ENCODE measurements at regions not wholly inside any gene's neighbourhood (a gene's known extent, or its start where the extent isn't known, plus 50 kb on each side); places are given as distances from the start of the nearest gene placed in this dataset.

DNA sequence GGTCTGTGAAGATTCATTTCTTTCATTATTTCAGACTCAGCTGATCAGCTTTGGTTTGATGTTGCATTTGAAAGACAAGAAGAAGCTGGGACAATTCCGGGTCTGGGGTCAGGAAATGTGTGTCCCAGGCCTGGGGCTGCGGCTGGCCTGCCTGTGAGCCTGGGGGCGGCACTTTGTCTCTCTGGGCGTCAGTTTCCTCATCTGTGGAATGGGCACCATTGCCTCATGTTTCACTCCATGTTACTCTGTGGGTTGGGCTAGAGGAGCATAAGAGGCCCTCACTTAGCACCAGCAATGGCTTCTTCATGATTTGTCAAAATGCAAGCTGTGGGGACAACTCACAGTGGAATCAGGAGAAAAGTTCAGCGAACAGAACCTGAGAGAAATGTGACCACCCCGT, 570.1 kb downstream of the VRK1 start:
- DNase-seq: no peak

DNA sequence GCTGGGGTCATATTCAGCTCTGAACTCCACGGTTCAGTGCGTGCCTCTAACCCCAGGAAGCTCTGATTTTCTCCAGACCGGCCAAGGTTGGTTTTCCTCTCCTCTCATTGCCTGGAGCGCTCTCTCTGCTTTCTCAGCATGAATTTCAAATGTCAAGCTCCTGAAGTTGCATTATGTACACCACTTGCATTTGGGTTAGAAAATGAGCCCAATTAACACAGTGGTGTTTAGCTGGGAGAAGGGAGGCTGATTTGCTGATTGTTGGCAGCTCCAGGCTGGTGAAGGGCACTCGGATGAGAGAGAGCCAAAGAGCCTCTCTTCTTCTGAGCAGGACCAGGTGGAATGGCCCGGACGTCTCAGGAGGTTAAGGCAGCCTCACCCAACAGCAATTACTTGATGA, 570.9 kb downstream of the VRK1 start:
- no peak for DNase-seq

DNA sequence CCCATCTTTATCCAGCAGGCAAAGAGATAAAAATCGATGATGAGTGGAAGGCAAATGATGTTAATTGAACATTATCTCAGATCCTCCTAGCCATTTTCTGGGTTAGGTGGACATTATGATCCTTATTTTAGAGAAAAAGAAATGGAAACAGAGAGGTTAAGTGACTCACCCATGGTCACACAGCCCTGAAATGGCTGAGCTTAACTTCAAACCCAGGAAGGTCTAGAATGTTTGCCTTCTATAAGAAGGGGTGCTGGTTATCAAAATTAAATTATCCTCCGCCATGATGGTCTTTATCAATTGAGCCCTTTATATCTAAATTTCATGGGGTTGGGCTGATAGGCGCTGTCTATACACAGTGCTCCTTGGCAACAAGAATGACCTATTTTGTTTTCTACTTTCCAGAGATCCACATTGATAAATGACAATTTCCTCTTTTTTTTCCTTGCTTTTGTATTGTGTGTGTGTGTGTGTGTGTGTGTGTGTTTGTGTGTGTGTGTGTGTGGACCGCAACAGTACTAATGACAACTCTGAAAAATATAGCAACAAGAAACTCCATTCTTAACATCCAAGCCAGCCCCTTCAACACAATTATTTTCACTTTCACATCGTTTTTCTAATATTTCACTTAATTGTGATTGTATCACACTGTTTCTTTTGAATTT, 571.9 kb downstream of the VRK1 start:
- no peak for DNase-seq

DNA sequence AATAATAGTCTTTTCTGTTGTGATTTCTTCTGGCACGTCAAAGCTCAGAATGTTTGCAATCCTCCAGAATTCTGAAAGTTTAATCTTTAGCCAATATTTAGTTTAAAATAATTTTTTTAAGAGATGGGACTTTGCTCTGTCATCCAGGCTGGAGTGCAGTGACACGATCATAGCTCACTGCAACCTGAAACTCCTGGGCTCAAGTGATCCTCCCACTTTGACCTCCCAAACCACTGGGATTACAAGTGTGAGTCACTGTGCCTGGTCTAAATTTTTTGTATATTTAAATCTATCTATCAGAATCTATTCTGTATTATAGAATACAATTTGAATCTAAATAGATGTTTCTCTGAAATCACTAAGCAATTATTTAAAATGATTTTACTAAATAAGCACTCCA, 572.7 kb downstream of the VRK1 start:
- no peak for DNase-seq

DNA sequence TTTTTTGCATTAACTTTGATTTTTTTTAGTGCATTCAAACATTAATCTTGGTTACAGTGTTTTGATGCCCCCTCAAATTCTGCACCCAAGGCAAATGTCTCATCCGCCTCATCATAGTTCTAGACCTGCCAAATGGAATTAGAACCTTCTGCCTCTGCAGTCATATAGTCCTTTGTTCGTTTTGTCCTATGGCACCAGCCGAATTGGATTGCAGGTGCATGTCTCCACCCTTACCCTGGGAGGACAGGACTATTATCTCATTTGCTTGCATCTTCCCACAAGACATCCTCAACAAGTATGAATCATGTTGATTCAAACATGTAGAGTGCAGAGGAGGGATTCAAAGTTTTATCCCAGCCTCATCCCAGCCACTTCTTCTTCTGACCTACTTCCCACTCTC, 579.1 kb downstream of the VRK1 start:
- no peak for DNase-seq

DNA sequence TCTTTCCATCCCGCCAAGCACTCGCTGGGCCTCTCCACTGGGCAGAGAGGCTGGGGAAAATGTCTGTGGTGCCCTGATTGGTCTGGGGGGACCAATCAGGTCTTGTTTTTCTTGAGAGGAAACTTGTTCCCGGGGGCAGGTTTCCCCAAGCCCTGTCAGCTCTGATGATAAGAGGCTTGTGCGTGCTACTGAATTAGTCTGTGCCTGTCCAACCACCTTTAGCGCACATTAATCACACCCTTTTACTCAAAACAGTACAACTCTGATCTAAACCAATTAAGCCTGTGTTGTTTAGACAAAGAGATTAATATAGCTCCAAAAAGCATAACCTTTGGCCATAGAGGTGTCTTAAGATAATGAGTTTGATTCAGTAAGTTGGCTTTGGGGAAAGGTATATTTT, 580.4 kb downstream of the VRK1 start:
- no peak for DNase-seq

DNA sequence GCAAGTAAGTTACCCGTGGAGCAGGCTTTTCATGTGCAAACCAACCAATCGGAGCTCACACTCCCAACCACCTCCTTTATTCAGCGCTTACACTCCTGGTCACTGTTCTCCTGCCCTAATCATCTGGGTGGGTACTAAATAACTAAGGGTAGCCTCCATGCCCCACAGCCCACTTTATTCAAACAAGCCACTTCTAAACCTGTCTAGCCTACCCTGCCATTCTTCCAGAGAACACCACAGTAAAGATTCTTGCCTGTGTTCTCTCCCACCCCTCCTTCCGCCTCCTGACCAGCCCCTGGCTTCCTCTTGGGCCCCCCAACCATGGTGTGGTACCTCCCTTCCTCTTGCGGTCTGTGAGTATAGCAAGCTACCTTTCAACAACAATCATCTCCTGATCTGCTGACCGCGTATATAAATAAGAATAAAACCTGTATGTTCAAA, 581.9 kb downstream of the VRK1 start:
- DNase-seq: peak; percentile 57

DNA sequence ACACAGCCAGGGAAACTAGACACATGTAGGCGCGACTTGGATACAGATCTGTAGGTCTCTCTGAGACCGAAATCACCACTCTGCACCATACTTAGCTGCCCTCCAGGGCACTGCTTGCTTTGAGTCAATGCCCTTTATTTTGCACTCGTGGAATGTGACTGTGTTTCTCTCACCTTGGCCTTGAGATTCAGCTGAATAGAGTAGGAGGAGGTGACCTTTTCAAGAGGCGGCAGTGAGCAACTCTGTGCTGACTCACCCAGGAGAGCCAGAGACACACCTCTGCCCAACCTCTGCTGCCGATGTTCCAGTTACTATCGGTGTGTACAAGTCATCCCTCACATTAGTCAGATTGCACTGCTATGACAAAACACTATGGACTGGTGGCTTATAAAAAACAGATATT, 583.4 kb downstream of the VRK1 start:
- no peak for DNase-seq

DNA sequence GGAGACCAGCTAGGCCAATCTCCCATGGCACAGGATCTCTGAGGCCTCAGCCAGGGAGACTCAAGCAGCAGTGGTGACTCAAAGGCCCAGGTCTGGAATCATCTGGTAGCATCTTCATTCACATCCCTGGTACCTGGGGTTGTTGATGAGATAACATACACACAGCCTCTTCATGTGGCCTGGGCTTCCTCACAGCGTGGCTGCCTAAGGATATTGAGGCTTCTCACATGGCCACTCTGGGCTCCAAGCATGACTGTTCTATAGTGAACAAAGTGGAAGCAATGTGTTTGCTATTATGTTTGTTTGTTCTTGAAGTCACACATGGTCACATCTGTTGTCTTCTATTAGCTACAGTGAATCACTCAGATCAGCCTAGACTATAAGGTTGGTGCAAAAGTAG, 584.1 kb downstream of the VRK1 start:
- no peak for DNase-seq

DNA sequence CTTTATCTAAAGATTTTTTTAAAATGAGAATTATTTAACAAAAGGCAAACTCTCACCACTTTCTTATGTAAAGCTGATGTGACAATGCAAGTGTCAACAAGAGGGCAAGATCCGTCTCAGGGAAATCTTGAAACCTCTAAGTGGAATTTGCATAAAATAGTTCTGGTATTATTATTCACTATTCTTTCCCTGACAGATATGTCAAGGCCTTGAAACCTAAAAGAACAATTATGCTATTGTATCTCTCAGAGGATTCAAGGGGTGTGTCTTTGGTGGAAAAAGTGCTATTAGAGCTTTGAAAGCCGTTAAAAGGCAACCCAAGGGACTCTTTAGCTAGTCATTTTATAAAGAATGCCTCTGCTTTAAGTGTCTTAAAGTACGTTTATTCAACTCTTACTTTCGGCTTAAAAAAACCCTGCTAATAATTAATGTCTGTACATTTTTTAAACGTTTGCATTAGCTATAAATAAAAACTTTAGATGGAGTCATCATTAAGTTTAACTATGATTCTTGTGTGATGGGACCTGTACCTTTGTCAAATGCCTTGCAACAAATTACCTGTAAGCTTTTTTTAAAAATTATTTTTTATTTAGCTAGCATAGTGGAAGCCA, 585.5 kb downstream of the VRK1 start:
- no peak for DNase-seq

DNA sequence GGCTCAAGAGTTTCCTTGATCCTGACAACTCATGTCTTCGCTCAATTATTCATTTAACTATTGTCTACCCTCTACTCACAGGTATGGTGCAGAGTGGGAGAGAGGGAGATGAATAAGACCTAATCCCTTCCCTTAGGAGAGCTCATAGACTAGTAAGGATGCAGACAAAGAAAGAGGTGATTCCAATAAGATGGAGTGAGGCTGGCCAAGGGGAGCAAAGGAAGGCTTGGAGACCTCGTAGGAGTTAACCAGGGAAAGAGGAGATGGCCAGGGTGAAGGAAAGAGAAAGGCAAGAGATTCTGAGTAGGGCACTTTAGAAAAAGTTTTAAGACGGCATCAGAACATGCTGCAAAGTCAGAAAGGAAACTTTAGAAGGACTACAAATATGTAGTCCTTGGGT, 588.5 kb downstream of the VRK1 start:
- no peak for DNase-seq

DNA sequence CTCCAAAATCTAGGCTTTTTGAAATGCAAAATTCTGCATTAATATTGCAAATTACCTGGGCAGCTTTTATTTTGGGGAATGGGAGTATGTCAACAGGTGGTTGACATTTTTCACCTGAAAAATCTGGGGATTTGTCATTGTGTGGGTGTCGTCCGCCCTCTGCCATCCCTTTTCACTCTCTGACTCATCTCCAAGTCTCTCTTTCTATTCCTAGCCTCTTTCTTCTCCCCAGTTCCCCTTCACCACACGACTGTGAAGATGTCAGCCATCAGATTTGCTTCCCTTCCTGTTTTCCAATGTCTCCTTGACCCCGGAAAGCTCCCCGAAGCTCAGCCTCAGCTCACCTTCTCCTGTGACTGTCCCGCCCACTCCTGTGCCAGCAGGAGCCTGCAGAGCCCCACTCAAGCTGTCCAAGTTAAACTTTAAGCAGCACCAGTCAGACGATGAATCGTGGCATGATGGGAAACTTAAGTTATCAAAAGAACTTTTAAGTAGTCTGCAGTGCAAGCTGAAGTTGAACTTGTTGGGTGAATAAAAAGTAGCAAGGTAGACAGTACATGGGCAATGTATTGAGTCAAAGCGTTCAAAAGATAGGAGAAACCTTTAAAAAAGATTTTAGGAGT, 590.2 kb downstream of the VRK1 start:
- no peak for DNase-seq

DNA sequence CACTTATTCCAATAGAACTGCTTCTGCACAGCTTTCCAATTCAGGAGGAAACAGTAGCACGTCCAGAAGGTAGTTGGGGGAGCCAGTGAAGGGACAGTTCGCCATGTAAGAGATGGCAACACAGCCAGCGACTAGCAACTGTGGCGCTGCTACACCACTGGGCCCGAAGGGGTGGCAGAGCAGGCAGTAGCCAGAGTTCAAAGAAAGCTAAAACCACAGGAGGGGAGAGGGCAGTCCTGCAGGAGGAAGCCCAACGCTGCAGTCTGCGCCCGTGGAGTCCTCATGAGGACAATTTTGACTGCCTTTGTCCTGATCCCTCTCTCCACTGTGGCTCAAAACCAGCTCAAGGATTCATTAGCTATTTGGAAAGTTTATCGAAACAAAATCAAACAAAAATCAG, 591.2 kb downstream of the VRK1 start:
- no peak for DNase-seq

DNA sequence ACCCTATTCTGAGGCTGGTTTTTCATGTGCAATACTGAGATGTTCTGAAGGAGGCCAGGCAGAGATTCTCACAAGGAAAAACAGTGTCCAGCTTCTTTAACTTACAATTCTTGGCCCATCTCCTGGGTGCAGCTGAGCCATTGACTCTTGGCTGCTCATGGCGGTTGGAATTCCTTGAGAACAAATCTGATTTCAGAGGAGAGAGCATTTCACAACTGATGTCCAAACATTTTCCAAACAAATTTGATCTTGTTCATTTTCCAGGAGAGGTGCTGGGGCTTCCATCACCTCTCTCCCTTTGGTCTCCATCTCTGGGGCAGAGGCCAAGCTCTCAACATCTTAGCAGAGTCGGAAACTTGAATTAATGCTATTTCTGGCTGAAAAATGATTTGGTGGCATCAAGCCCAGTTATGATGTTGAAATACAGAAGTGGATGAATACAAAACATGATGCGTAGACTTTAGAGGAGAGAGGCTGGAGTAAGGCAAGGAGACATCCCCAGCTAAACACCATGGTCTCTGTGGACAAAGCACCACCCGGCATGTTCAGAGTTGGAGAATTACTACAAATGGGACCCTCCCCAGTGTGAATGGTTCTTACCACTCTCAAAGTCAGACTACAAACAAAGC, 593.0 kb downstream of the VRK1 start:
- no peak for DNase-seq

DNA sequence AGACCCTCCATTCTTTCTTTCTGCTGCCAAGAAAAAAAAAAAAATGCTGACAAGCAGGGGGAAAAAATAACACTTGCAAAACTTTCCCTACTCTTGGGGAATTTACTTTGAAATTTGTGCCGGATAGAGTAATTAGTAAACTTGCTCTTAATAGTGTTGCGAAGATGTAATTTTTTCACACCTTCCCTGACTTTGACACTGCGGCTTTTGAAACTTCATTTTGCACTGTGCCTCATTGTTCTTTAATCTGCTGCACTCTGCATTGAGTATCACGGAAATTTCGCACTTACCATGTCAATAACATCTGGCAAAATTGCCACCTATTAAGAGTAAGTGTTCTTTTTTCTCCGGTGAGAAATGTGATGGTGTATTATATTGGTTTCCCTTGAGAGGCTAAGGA, 596.1 kb downstream of the VRK1 start:
- DNase-seq: peak; percentile 42

DNA sequence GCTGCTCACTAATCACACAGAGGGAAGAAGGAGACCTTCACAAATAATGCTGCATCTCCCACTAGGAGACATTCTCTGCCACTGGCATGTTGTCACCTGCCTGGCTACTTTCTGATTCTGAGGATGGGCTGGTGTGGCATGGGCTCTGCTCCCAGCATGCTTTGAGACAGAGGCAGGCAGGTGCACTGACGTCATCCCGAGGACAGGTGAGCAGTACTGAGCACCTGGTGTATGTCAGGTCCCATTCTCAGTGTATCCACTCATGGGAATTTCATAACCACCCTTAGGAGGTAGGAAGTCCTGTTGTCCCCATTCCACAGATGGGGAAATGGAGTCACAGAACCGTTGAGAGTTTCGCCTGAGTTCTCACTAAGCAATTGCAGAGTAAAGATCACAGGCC, 597.9 kb downstream of the VRK1 start:
- no peak for DNase-seq

DNA sequence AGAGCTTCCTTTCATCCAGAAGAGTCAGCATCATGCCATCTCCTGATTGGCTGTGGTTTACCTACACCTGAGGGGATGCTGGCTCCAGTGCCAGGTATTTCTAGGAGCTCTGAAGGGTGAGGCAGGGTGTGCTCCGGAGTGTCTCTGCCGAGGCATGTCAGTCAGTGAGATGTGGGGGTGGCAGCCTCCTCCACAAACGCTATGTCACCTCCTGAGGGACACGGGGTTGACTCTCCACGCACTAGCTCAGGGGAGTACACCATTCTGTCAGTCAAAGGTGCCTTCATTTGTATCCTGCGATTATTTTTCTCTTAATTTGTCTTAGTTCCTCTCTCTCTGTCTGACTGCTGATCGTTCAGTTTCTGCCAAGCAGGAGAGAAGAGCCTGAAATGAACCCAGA, 604.5 kb downstream of the VRK1 start:
- no peak for DNase-seq

DNA sequence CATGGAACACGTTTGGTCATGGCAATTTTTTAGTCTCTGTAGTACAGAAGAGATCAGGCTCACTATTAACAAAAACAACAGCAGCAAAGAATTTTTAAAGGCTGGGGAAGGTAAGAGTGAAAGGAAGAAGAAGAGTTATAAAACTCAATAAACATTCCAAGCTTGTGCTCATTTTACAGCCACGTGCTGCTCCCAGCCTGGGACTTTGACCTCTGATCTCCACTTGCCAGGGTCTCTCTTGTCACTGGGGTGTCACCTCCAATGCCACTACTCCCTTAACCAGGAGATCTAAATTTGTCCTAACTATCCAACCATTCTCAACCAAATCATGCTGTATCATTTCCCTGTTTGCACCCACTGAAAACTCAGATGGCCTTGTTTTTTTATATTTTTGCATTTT, 605.1 kb downstream of the VRK1 start:
- DNase-seq: no peak

DNA sequence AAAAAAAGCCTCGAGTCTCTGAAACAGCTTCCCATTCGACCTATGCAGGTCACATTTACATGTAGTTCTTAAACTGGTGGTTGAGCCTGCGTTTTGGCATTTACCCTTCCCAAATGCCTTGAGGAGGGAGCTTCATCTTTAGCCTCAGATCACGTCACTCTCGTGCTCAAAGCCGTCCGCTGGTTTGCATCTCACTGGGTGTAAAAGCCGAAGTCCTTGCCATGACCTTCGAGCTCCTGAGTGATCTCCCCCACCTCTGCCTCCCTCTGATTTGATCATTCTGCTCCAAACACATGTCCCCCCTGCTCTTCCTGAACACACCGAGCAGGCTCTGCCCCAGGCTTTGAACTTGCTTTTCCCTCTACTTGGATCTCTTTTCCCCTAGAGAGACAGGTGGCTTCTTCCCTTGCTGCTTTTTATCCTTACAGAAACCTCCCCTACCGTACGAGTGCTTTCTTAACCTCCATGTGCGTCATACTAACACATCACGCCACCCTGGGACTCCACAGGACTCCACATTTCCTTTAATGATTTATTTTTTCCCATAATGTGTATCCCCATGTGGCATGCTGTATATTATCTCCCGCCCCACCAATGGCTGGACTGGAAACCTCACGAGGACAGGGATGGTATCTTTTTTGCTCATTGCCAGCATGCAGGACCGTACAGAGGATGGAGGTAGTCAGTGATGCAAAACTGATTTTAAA, 610.7 kb downstream of the VRK1 start:
- no peak for DNase-seq

DNA sequence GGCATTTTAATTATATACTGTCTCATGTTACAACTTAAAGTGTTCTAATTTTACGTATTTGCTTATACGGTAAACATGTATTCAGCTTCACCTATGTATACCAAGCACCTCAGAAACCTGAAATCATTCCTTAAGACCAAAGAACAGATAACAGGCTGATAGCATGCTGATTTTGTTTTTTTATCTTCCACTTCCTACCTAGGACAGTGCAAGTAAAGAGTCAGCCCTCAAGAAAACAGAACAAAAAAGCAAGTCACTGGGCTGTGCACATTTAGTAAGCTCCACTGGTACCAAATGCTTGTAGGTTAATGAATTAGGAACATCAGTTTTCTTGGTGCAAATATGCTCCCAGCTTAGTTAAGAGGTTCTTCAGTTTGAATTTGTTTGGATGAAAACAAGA, 611.3 kb downstream of the VRK1 start:
- DNase-seq: no peak

DNA sequence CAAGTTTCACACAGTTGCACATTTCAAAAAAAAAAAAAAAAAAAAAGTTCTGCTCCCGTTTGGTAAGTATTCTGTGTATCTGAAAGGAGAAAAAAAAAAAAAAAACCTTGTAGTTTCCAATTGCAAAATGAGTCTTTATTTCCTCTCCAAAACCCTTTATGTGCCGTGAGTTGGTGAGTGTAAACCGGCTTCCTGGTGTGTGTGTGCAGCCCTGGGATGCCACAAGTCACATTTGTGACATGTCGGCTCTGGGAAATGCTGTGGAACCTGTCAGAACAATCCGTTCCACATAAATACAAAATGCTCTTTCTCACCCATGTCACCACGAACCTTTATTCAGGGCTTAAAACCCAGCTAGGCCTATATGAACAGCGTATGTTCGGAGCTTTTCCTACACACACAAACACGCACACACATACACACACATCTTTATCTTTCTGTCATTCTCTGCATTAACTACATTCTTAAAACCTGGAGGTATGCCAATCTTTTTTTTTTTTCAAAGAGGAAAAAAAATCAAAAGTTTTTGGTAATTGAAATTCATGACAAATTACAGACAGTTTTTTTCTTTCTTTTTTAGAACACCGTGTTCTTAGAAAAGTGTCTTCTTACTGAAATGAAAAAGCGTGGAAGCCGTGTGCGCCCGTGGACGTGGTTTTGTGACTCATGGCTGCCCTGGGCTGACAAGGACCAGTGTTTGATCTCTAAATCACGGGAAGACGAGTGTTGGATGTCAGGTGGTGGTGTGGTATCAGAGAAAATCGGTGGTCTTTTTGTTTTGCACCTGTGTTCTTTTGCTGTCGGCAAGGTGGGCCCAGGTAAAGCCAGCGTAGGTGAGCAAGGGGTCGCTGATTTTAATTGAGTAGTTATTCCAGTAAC, 612.0 kb downstream of the VRK1 start:
- DNase-seq: peak; percentile 20

Data from CD4-positive, alpha-beta T cell treated with Interleukin-10 for 1 hour (primary cell).